ENCODE measurements at regions not wholly inside any gene's neighbourhood (a gene's known extent, or its start where the extent isn't known, plus 50 kb on each side); places are given as distances from the start of the nearest gene placed in this dataset.

- Histone ChIP-seq H3K4me2 (ENCODE audit: control insufficient read depth, insufficient read depth) (no peak overlapping the region), H3K4me1 (ENCODE audit: control insufficient read depth, insufficient read depth, low read length) (peaks cover 7% of the 10 kb centered on the region), H3K36me3 (ENCODE audit: control insufficient read depth in 2 of 2, insufficient read depth in 2 of 2, low read length in 1 of 2) (no peaks in the 10 kb centered on the region), H3K27me3 (replicated peaks in 1 of 2; ENCODE audit: control insufficient read depth in 2 of 2, insufficient read depth in 2 of 2, low read length in 1 of 2) (peaks cover 3 to 7% of the 10 kb centered on the region in 2 experiments), H3K27ac (ENCODE audit: control insufficient read depth, insufficient read depth) (no peak overlapping the region), H3K9ac (ENCODE audit: control insufficient read depth, insufficient read depth, low read length) (no peak overlapping the region), H3K9me3 (replicated peaks; ENCODE audit: control insufficient read depth, insufficient read depth, low read length) (no peaks in the 10 kb centered on the region; the same call in 2 of the 3 replicates), H3K4me3 (no peak overlapping the region), H3K79me2 (ENCODE audit: control insufficient read depth, insufficient read depth, low read length) (no peaks in the 10 kb centered on the region), H2AFZ (ENCODE audit: control insufficient read depth, low read depth, low read length) (no peak overlapping the region), H4K20me1 (ENCODE audit: control insufficient read depth, insufficient read depth) (no peaks in the 10 kb centered on the region)
- intact Hi-C loops (cut with micrococcal nuclease; ENCODE audit: unreplicated experiment) (no loop called here), in situ Hi-C loops (cut with MboI) (no loop called here)
- no peak for DNase-seq (ENCODE audit: low read depth, low spot score)
- ChIA-PET SMC1A (ENCODE audit: uncharacterized antibody, unreplicated experiment) (no interaction called here), RAD21 (ENCODE audit: unreplicated experiment) (no interaction called here), POLR2A (no interaction called here), CTCF (interaction anchor here (0.9 kb wide), 1 partner anchor 116 kb away, joined by 3 read pairs; no protein-coding TSS in a partner anchor)
- 5% methylated on average over 4 of the region's 4 CpGs for WGBS (ENCODE audit: insufficient coverage, insufficient replicate concordance, low lambda C conversion rate, missing lambda C conversion rate)
- no peak for TF ChIP-seq RFX5 (IDR thresholded peaks at IDR 0.05; ENCODE audit: low read depth, low read length)
- TF ChIP-seq ZBTB4 (CRISPR knock-in tag; IDR thresholded peaks at IDR 0.05) = no peak
- TF ChIP-seq CTCF (IDR thresholded peaks at IDR 0.05 in 2 of 3, conservative IDR thresholded peaks at IDR 0.05 in 1 of 3; ENCODE audit: control insufficient read depth in 2 of 3, extremely low read depth in 1 of 3, insufficient read depth in 1 of 3, low read depth in 3 of 3, low read length in 3 of 3) = no peak
- TF ChIP-seq EP300 (IDR thresholded peaks at IDR 0.05; ENCODE audit: borderline replicate concordance in 1 of 2, control insufficient read depth in 1 of 2, low read depth in 2 of 2, low read length in 2 of 2) = no peak
- TF ChIP-seq CBX5 (IDR thresholded peaks at IDR 0.05; ENCODE audit: low read depth) = no peak
- no peak for TF ChIP-seq CHD4 (IDR thresholded peaks at IDR 0.05)
- TF ChIP-seq FOXK2 (IDR thresholded peaks at IDR 0.05) = no peak
- TF ChIP-seq BCL3 (IDR thresholded peaks at IDR 0.05; ENCODE audit: borderline replicate concordance, insufficient read depth, low read depth, low read length, poor library complexity, severe bottlenecking) = no peak
- no peak for TF ChIP-seq SIX5 (IDR thresholded peaks at IDR 0.05; ENCODE audit: low read depth, low read length, severe bottlenecking)
- no peak for ATAC-seq
- BruUV-seq (replicated peaks) = no TSS peak
- no peak for FAIRE-seq
These were observed 270.8 kb upstream of the TOPAZ1 start for GRCh38 chr3:43970920-43971319.
